IPS-NIHi7 (cell line): ENCODE measurements at regions not wholly inside any gene's neighbourhood (a gene's known extent, or its start where the extent isn't known, plus 50 kb on each side); places are given as distances from the start of the nearest gene placed in this dataset.

Experiments
- DNase-seq: peaks from one replicate; pipeline ENCODE4 v3.0.0; 2012; ENCODE audit warnings: mixed read lengths; ENCODE audit errors: extremely low spot score

DNA sequence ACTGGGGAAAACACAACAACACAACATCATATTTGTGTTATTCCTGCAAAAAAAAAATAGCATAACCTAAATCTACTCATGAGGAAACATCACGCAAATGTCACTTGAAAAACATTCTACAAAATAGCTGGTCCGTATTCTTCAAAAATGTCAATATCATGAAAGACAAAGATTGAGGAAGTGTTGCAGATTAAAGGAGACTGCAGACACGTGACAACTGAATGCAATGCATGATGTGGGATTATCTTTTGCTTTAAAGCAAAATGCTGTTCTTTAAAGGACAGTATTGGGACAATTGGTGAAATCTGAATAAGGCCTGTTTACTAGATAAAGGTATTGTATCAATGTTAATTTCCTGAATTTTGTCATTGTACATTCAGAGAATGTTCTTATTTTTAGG is 157.7 kb downstream of the SMIM20 start:
- DNase-seq = no peak

- DNase-seq = no peak
Observed at GRCh38 chr4:26073886-26074560, 160.0 kb downstream of the SMIM20 start.

DNA sequence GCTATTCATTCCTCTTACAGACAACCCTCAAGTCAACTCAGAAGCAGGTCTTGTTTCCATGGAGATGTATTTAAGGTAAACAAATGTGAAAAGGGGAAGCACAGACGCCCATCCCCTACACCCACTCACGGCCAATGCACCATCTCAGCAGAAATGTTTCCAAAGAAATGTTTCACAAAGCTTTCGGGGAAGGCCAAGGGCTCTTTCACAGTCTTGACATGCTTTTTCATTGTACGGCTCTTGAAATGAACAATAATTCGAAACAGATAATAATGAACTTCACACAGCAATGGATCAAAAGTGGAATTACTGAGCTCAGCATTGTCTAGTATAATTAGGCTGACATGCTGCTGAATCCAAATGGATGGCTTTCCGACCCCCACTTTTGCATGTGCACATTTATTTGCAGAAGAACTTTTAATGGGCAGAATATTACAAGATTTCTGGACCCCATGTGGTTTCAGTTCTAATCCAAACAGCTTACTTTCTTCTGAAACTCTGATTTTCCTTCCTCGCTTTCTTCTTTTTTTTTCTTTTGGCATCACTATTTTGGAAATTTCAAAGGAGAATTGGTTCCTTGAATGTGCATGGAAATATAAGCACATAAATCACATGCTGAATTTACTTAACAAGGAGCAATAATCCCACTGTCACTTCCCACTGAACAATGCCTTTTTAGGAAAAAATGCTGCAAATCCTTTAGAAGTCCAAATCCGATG is 160.9 kb downstream of the SMIM20 start:
- no peak for DNase-seq

- no peak for DNase-seq
Observed at GRCh38 chr4:26075583-26075982, 161.6 kb downstream of the SMIM20 start.

DNA sequence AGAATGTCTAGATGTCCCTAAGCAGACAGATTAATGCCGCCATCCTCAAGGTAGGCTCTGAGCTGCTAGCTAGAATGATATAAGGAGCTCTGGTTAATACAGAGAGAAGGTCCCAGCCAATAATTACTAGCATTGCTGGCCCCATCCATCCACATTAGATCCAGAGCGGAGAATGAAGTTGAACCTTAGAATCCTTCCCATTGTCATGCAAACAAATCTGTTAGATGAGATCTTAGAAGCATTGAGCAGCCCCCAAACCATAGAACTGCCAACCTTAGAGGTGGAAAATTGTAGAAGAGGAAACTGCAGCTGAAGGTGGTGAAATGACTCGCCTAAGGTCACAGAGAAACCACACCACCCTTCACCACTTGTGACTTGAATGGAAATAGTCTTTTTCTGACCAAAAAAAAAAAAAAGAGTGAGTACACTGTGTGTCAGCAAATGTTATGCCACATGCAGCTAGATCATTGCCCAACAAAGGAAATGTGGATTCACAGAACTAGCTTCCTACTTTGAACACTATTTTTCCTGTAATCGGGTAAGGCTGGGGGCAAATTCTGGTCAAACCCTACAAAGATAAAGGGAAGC is 162.1 kb downstream of the SMIM20 start:
- no peak for DNase-seq

DNA sequence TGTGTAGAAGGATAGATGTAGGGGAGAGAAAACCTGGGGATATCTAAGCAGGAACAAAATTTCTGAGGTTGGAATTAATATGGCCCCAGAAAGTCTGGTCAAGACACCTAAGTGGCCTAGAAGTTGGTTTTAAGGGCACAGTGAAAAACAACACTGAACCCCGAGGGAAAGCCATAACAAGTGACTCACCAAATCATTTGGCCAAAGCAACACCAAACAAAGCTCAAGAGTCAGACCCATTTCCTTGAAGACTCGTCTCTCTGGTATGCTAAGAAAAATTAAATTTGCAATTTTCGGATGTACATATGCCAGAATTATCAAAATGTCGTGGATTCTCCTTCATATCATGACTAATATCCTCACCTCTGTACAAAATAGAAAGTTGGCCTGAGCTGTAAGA is 162.9 kb downstream of the SMIM20 start:
- DNase-seq = no peak

- DNase-seq = no peak
Observed at GRCh38 chr4:26077756-26078155, 163.7 kb downstream of the SMIM20 start.

DNA sequence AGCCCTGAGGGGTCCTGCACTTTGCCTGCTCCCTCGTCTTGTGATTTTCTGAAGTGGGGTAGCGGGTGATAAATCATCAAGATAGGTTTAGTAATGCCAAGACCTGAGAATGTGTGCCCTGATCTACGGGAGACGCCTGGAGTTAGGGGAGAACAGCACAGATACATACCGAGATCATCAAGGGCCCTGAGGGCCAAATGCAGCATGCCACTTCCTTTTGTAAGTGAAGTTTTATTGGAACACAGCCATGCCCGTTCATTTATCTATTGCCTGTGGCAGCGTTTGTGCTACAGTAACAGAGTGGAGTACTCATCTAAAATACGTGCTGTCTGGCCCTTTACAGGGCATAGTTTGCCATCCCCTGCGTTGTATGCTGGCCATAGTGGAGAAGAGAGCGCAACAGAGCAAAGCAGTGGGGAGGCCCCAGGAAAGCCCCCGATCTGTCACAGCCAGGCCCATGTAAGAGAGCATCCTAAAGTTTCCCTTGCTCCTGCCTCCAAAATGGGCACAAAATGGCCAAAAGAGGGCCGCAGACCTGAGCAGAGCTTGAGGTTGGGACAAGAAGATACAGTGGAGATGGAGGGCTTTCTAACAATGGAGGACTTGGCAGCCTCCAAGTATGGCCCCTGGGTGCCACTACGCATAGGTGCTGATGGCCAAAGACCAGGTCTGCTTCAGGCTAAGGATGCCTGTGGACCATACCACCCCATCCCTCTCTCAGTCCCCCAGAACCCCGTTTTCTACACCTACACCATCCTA is 167.0 kb downstream of the SMIM20 start:
- DNase-seq = no peak

DNA sequence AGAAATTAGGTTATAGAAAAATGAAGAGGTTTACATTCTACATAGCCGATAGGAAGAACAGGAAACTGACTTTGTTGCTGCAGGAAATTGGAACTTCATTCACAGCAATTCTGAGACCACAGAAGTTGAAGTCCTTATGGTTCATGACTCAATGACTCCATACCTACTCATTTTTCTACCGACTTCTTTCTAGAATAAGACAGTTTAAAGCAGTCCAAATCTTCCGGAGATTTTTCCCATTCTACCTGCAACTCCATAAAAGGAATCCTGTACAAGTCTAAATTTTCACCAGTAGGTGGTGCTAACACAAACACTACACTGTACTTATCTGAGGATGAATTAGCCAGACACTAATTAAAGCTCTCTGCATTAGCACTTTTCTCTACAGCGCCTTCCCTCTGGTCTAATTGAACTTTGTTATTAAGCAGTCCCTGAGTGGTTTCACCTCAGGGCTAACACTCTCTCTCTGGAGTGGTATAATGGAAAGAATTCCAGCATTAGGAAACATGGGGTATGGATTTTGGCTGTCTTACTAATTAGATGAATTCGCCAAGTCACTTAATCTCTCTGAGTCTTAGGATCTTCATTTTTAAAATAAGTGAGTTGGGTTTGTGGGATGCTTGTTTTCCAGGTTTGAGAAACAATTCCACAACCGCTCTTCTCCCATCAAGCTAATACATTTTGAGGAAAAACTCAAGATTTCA is 167.9 kb downstream of the SMIM20 start:
- peak; percentile 69 for DNase-seq

GRCh38 chr4:26082565-26082964 is 168.5 kb downstream of the SMIM20 start:
- no peak for DNase-seq

- DNase-seq = no peak
Observed at GRCh38 chr4:26083987-26084386, 170.0 kb downstream of the SMIM20 start.

DNA sequence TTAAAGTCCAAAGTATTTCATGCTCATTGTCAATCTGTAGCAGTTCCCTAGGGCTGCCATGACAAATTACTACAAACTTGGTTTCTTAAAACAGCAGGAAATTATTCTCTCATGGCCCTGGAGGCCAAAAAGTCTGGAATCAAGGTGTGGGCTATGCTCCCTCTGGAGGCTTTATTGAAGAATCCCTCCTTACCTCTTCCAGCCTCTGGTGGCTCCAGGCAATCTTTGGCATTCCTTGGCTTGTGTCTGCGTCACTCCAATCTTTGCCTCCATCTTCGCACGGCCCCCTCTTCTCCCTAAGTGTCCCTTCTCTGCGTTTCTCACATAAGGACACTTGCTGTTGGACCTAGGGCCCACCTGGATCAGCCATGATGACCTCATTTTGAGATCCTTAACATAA is 170.4 kb downstream of the SMIM20 start:
- no peak for DNase-seq

DNA sequence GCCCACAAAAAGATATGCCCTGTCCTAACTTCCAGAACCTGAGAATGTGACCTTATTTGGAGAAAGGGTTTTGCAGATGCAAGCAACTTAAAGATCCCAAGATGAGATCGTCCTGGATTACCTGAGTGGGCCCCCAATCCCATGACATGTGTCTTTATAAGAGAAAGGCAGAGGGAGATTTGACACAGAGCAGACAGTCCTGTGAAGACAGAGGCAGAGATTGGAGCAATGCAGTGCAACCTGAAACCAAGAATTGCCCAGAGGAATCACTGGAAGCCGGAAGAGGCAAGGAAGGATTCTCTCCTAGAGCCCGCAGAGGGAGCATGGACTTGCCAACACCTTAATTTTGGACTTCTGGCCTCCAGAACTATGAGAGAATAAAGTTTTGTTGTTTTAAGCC is 171.5 kb downstream of the SMIM20 start:
- no peak for DNase-seq

DNA sequence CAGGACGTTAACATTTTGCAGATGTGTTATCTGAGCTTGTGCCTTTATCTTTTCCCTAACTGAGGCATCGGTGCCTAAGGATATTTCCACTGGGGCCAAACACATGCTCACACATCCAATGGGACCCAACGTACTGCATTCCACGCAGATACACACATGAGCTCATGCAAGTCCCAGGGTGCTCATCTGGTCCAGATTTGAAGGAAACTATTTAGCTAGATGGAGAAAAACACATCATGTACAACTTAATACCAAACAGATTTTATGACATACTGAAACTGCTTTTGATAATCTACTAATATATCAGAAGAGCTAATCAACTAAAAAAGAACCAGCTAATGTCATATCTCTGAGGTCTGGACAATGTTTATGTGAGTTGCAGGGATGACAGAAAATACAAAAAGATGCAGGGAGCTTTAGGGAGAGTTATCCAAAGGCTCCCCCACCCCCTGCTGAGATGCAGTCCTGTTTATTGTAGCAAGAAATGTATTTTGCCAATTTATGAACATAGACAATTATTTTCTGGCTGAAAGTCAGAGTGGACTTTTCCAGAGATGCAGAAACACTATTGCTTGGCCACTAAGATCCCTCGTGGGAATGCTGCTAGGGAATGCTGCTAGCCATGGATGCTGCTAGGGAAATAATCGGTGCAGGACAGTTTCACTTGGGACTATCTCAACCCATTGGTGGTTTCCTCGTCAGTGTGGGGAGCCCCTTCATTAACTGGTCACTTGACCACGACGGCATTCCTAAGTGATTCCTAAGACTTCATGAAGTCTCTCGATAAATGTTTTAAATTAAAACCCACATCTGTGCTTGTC is 172.8 kb downstream of the SMIM20 start:
- no peak for DNase-seq

GRCh38 chr4:26088433-26088928 is 174.5 kb downstream of the SMIM20 start:
- DNase-seq = no peak

DNA sequence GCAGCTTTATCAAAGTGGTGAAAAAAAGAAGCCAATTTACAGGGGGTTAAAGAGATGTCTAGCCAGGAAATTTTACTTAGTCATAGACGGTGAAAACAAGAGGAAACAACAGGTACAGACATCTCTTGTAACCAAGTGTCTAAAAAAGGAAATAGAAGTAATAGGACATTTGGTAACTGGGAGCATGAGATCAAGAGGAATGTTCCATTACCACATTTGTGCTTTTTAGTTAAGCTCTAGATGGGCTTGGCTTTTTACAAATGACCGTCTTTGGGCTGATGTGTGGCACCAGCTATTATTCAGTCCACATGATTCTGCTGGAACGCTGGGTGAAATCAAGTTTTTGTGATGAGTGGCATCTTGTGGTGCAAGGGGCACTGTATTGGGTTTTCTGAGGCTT is 179.5 kb downstream of the SMIM20 start:
- DNase-seq = no peak

DNA sequence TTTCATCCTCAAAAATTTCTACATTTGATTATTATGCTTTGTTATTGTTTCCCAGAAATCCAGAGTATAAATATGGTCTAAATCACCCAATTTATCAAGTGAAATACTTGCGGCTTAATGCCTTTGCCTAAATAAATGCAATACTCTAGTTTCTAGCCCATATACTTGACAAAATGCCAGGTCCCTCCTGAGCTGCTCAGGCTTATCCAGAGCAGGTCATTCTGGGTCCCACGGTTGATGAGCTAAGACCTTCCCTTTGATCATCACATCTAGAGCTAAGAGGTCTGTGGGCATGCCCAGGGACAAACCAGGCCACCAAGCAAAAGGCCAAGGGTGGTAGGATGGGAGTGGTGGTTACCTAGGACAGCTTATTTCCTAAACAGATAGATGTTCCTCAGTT is 180.1 kb downstream of the SMIM20 start:
- no peak for DNase-seq

DNA sequence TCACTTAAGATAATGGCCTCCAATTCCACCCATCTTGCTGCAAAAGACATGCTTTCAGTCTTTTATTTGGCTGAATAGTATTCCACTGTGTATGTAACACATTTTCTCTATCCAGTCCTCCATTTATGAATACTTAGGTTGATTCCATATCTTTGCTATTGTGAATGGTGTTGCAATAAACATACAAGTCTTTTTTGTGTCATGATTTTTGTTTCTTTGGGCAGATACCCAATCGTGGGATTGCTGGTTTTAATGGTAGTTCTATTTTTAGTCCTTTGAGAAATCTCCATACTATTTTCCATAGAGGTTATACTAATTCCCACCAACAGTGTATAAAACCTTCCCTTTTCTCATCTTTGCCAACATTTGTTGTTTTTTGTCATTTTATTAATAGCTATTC is 180.9 kb downstream of the SMIM20 start:
- no peak for DNase-seq

DNA sequence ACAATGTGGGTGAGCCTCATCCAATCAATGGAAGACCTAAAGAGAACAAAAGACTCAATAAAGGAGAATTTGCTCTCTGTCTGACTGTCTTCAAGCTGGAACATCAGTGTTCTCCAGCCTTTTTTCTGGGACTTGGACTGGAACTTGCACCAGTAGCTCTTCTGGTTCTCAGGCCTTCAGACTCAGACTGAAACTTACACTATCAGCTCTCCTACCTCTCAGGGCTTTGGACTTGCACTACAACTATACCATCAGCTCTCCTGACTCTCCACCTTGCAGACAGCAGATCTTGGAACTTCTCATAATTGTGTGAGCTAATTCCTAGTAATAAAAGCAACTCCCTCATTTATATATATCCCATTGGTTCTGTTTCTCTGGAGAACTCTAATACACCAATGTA is 185.9 kb downstream of the SMIM20 start:
- DNase-seq = no peak

GRCh38 chr4:26101011-26101410 is 187.0 kb downstream of the SMIM20 start:
- no peak for DNase-seq
